Inflammatory macrophage treated with lipopolysaccharide for 1 hour (primary cell): ENCODE measurements at regions not wholly inside any gene's neighbourhood (a gene's known extent, or its start where the extent isn't known, plus 50 kb on each side); places are given as distances from the start of the nearest gene placed in this dataset.
A peak's percentile ranks its signal among the peaks of the same experiment; 100 is the strongest.

Source experiments
- DNase-seq, 2 donors: peaks; one replicate each; pipeline ENCODE4 v3.0.0-alpha.2; 2020 to 2022

DNA sequence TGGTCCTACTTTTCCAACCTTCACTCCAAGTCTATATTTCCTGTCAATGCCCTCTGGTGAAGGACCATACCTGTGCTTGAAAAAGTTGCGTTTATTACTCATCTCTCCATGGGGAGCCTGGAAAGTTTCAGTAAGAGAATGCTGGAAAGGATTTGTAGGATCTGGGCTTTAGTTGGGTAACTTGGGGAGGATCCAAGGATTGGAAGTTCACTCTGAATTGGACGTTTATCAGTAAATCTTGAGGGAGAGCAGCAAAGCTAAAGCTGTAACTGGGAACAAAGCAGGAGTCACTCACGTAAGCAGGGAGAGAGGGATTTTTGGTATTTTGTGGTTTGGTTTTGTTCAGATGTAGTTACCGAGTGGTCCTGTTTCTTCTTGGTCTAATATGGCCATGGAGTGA lies 51.4 kb upstream of the NPVF start:
- no peak for DNase-seq

DNA sequence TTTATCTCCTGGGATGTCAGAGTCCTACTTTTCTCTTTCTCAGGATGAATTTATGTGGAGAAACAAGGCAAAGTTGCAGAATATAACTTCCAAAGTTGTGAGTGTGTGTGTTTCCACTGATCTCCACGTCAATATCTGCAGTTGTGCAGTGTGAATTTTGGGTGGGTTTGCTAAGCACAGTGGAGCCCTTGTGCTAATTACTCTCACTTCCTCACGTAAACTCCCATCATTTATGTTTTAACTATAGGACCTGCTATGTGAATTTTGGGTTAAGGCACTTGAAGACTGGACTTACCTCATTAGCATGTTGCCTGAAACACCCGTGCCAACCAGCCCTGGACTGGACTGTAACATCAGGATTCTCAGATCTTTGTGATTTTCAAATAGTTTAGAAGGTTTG lies 51.9 kb upstream of the NPVF start:
- no peak for DNase-seq

DNA sequence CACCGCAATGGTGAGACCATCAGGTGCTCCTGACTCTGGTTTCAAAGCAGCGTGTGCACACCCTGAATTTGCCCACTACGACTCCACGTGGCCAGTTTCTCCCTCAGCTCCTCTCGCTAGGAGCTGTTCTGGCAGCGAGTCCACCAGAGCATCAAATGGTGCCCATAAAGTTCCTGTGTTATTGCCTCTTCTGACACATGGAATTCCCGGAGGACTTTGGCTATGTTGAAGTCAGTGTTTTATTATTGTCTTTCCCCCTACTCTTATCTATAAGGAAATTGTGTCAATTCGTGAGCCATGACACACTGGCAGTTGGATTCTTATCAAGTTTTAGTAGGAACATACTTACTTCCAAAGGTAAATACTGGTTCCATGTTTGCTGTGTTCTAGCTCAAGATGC lies 53.9 kb upstream of the NPVF start:
- DNase-seq = no peak

DNA sequence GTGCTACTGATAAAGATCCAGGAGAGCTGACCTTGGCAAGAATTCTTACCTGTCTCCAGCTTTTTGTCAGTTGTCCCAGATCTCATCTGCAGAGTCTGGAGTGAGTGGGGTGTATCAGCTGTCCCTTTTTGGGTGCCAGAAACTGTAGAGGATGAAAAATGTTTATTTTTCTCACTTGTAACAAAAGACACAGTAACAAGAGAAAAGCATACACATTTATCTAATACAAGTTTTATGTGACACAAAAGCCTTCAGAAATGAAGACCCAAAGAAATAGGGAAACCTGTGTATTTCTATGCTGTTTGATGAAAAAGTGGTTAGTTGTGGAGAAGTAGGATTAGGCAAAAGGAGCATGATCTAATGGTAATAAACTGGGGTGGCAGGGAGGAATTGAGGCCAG lies 58.5 kb upstream of the NPVF start:
- no peak for DNase-seq

- no peak for DNase-seq
These were observed 59.0 kb upstream of the NPVF start for GRCh38 chr7:25287291-25287690.

DNA sequence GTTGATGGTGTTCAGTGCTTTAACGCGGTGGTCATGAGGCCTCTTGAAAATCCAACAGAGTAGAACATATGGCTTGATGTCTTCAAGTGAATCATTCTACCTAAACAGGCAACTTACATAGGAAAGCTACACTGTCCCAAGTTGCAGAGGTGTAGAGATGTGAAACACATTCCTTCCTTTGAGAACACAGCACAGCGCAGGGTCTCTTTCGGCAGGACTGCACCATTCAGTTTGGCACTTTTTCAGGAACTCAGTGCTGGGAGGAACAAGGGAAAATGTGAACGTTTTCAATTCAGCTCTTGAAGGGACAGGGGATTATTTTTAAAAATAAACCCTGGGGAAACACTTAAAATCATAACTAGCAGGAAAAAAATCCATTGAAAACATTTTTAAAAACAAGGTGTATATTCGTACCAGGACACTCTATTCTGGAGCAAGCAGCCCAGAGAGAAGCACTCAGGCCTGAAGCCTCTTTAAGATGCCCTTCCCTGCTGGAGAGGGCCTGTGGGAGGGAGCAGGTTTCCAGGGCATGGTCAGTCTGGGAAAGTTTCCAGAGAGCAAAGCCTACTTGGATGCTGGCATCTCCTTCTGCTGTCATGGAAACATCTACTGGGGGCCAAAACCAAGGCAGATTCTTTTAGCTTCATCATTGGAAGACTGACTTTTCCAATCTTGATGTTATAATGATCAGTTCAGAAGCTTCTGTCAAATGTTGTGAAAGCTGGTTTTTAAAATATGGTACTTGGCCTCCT lies 60.4 kb upstream of the NPVF start:
- DNase-seq = no peak

- DNase-seq = no peak
These were observed 61.2 kb upstream of the NPVF start for GRCh38 chr7:25289518-25289917.

GRCh38 chr7:25294624-25295023 lies 66.3 kb upstream of the NPVF start:
- no peak for DNase-seq

- DNase-seq = no peak
These were observed 67.1 kb upstream of the NPVF start for GRCh38 chr7:25295387-25295786.

- no peak for DNase-seq
These were observed 67.8 kb upstream of the NPVF start for GRCh38 chr7:25296086-25296485.

DNA sequence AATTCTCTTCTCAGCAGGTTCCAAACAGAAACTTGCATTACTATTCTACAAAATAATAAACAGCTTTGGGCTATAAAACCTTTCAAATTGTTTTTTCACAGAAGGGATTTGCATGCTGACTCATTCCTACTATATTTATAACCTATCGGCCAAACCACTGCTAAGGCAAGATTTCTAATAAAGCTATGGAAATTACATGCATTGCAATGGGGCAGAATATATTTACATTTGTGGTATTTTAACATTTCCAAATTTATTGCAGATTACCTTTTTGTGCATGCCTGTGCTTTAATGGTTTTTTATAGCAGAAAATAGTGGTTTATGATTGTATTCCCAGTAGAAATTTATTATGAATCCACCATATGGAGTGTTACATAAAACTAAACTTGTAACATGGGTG lies 69.0 kb upstream of the NPVF start:
- DNase-seq = no peak

- no peak for DNase-seq
These were observed 75.2 kb upstream of the NPVF start for GRCh38 chr7:25303281-25304181.

DNA sequence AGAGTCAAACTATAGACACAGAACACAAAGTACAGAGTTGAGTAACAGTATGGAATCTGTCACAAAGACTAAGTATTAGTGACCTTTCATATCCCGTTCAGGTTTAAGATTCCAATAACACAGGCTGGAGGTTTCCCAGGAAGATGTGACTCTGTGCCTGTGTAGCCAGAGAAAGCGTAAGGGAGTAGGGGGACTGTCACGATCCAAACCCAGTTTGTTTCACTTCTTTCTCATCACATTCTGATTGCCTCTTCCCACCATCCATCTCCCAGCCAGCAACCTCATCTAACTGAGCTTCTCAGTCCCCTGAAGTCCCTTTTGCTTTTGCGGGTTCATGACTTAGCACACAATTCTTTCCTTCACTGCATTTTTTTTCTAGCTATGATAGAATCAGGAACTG lies 76.4 kb upstream of the NPVF start:
- no peak for DNase-seq

GRCh38 chr7:25305831-25306230 lies 77.5 kb upstream of the NPVF start:
- peak; percentile 23 to 47 for DNase-seq

GRCh38 chr7:25307624-25308023 lies 79.3 kb upstream of the NPVF start:
- DNase-seq = no peak

GRCh38 chr7:25308246-25308645 lies 80.0 kb upstream of the NPVF start:
- DNase-seq = no peak

DNA sequence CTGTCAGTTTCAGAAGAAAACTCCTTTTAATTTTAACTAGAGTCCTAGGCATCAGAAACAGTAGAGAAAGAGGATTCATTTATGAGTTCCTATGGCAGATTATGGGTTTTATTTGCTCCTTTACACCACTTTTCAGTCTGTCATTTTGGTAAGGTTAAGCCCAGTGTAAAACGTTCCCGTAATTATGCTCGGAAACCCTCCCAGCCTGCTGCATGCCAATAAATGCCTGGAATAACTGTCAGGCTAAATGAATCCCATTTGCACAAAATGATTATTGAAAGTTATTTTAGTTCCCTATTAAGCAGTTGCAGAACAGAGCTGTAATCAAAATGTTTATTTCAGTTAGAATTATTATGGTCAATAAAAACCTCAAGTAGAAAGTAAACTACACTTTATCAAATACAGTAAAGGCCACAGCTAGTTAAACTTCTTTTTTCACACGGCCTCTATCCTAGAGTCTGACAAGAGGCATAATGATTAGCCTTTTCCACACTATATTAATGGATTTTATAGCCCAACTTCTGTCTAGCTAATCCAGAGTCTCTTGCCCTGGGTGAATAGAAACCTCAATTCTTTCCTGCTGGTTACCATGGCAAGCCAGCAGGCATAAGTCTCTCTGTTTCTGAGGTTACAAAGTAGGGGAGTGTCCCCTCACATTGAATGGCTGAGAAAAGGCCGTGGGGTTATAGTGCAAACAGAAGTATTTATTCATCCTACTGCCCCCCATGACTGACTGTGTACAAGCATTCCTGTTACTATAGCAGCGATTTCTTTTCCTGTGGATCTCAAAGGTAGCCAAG lies 80.8 kb upstream of the NPVF start:
- DNase-seq = no peak

- no peak for DNase-seq
These were observed 82.6 kb upstream of the NPVF start for GRCh38 chr7:25310896-25311295.

DNA sequence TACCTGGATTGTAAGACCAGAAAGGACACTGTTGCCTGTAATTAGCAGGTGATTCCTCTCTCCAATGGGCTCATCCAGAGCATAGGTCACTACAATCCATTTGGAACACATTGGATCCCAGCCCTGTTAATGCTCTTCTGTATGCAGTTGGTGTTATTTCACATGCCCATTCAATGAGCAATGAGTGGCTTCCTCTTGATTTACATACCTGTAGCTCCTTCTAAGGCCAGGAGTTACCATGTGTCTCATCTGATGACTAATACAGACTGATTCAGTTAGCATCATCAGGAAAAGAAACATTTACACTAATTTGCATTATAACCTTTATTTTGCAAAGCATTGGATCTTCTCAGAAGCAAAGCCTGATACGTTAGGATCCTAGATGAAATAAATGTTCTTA lies 83.1 kb upstream of the NPVF start:
- DNase-seq = no peak

DNA sequence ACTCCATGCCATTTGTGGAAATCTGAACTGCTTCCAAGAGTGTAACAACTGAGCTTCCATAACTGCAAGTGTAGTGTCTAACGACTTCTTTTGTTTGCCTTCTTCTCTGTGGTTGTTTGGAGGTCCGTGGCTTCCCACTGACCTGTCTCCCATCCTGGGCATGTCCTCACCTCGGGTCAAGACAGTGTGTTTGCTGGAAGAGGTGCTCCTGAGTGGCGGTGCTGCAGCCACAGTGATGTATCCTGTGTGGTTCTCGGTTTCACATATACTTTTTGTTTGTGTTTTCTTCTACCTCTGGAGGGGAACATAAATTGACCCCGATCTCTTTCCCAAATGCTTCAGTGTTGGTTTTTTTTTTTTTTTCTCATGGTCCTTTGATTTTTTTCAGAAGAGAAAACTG lies 84.7 kb upstream of the NPVF start:
- no peak for DNase-seq

- DNase-seq = peak in 1 of 2 donors; percentile 1
These were observed 85.2 kb upstream of the NPVF start for GRCh38 chr7:25313526-25313925.

DNA sequence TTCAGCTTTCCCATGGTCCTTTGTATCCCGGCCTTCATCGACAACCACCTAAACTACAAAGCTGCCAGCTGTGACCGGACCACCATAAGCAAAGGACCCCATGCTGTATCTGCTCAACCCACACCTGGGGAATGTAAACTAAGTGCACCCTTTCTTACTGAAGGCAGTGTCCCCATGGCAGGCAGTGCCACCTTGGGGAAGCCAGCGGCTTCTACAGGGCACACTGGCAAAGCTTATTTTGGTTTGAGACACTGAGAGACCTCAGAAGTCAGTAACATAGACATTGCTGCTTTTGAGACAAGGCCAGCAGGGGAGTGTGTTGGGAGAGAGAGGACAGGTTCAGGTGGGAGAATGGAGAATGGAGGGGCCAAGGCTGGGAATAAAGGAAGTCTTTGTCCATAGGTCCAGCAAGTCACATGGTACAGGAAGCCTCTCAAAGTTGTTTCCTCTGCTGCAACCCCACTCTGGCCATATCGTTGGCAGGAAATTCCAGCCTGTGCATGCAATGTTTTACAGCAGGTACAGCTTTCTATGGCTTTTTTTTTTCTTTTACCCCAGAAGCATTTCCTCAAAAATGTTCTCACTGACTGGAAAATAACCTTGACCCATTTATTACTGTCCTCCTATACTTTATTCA lies 85.9 kb upstream of the NPVF start:
- no peak for DNase-seq

DNA sequence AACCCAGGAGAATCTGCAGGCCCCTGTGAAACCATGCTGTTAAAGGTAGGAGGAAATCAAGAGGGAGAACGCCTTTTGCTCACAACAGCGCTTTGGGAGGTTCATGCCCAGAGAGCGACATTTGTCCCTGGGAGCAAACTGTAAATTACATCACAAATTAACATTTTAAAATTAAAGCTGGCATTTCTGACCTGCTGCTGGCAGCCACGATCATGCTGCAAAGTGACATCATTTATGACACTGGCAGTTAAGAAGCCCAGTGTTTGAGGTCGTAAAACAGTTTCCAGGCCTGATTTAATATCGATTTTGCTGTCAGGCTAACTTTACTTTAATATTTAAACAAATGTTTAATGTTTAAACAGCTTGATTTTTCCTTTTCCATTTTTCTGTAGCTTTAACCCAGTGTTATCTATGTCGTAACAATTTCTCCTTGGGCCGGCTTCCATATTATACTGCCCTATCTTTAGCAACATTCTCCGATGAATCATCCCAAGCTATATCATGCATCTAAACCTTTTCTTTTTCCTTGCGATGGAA lies 86.5 kb upstream of the NPVF start:
- DNase-seq = no peak
